ENCODE measurements at regions not wholly inside any gene's neighbourhood (a gene's known extent, or its start where the extent isn't known, plus 50 kb on each side); places are given as distances from the start of the nearest gene placed in this dataset.

DNA sequence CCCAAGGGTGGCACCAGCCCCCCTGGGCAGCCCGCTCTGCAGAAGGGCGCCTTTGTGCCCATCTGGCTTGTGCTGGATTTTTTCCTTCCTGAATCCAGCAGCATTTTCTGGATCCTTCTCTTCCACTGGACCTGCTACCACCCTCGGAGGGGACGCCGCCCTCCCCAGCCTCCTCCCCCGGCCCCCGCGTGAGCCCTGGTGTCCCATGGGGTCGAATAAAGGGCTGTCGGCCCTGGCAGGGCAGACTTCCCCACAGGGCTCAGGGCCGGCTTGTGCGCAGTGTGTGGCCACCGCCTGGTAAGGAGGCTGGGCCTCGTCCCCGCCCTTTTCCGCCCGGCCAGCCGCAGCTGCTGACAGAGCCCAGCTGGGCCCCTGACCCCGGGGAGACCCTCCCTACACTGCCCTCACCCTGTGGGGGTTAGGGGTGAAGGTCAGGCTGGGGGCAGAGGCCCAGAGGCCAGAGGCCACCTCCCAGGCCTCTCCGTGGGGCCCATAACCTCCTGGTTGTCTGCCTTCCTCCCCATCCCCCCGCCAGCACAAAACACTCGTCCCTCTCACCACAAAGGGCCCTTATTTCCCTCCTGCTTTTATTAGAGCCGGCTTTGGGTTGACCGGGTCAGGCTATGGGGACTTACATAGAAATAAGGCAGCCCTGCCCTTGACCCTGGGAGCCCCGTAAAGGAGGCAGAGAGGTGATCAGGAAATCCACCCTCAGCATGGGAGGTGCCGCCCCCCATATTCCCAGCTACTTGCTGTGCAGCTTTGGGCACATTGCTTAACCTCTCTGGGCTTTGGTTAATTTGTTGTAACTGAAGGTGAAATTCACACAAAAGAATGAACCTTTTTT, 179.3 kb upstream of the CIBAR2 start:
- DNase-seq (ENCODE audit: low read depth in 2 of 2) = no peak

DNA sequence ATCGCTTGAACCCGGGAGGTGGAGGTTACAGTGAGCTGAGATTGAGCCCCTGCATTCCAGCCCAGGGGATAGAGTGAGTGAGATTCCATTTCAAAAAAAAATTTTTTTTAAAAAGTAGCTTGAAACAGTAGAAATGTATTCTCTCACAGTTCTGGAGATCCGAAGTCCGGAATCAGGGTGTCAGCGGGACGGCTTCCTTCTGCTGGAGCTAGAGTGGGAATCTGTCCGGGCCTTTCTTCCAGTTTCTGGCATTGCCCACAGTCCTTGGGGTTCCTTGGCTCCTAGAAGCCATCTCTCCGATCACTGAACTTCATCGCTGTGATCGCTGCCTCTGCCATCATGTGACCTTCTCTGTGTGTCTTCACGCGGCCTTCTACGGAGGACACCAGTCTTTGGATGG, 181.2 kb upstream of the CIBAR2 start:
- DNase-seq (ENCODE audit: low read depth in 2 of 2) = no peak

DNA sequence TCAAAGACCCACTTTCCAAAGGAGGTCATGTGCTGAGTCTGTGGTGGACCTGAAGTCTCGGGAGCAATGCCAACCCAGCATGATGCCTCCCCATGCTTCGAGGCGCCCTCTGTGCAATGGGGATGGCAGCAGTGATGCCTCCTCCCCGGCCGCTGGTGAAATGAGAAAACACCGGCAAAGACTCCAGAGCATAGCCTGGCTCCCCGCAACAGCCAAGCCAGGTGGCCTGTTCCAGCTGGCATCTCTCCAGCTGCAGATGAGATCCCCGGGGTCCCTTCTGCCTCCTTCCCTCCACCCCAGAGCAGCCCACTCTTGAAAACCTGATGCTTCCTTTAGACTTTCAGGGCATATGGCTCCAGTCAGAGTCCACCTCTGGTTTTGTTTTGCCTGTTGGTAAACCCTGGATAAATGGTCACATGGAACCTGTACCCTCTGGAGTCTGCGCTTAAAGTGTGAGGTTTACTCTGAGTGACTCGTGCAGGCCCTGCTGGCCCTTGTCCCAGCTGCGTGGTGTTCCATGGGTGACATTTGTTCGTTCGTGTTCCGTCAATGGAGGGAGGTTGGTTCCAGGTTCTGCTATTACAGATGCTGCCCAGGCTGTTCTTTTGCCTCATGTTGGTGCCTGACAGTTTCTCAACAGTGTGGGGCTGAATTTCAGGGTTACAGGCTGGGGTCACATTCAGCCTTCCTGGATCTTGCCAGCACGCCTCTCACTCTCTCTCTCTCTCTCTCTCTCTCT, 181.8 kb upstream of the CIBAR2 start:
- no peak for DNase-seq (ENCODE audit: low read depth in 2 of 2)

DNA sequence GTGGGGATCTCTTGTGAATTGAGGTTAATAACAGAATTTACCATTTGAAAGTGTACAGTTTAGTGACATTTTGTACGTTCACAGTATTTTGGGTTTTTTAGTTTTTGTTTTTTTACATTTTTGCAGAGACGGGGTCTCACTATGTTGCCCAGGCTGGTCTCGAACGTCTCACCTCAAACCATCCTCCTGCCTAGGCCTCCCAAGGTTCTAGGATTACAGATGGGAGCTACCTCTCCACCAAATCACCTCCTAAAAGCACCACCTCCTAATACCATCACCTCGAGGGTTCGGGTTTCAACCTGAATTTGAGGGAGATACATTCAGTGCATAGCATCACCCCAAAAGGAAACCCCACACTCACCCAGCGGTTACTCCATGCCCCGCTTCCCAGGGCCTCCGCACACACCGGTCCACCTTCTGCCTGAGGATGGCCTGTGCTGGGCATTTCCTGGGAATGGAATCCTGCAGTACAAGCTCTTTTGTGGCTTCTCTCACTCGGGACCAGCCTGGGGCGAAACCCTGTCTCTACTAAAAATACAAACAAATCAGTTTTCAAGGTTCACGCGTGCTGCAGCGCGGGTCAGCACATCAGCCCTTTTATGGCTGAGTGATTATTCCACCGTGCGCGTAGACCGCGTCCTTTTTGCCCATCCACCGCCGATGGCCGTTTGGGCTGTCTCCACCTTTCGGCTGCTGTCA, 182.7 kb upstream of the CIBAR2 start:
- DNase-seq (ENCODE audit: low read depth in 2 of 2) = no peak

DNA sequence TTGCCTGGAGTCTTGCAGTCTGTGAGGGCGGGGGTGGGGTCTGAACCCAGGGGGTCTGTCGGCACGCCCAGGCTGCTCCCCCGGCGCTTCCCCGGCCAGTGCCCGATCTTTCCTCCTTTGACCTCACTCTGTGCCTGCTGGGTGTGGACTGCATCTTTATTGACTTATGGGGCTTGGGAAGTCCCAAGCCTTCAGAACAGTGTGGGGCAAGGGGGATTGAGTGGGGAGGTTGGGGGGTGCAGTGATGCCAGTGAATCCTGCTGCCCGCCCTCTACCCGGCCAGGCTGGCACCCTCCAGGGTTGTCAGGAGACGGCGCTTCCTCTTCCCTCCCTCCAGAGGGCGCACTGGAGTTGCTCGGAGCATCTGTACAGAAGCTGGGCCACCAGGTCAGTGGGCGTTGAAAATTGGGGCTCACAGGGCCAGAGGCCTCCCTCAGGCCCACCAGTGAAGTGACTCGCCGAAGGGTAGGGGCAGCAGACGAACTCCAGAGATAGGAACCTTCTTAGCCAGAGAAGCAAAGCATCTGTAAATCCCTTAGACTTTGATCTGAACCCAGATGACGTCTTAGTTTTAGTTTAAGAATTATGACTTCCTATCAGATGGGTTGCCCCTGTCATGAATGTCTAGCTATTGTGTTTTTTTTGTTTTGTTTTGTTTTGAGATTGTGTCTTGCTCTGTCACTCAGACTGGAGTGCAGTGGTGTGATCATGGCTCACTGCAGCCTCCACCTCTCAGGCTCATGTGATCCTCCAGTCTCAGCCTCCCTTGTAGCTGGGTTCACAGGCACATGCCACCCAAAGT, 184.8 kb upstream of the CIBAR2 start:
- peak; percentile 33 to 35 for DNase-seq (ENCODE audit: low read depth in 2 of 2)

DNA sequence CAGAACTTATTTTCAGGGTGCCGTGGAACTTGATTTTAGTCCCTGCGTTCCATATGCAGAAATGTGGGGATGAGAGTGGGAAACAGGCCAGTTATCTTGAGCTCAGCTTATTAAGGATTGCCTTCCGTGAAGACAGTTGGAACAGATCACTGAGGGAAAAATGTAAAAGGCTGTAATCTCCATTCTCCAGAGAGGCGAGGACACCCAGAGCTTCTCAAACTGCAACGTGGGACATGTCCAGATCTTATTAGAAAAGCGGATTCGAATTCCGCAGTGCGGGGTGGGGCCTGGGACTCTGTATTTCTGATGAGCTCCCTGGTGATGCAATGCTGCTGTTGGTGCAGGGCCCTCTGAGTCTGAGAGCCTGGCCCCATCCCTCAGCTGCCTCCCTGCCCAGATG, 185.6 kb upstream of the CIBAR2 start:
- no peak for DNase-seq (ENCODE audit: low read depth in 2 of 2)

DNA sequence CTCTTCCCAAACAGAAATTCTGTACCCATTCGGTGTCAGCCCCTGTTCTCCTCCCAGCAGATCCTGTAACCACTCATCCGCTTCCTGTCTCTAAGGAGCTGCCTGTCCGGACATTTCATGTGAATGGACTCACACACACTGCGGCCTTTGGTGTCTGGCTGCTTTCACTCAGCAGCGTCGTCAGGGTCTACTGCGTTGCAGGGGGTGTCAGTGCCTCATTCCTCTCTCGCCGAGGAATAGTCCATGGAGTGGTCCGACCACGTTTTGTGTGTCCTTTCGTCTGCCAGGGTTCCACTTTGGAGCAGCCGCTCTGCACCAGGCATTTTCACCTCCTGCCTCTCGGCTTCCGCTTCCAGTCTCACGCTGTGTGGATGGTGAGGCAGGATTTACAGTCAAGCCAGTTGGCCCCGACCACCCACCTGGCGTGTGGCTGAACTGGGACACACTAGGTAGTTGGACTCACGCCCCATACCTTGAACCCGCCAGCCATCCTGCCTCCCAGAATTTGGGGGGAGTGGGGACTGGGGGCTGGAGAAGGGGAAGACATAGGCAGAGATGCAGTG, 188.2 kb upstream of the CIBAR2 start:
- DNase-seq (ENCODE audit: low read depth in 2 of 2) = no peak

DNA sequence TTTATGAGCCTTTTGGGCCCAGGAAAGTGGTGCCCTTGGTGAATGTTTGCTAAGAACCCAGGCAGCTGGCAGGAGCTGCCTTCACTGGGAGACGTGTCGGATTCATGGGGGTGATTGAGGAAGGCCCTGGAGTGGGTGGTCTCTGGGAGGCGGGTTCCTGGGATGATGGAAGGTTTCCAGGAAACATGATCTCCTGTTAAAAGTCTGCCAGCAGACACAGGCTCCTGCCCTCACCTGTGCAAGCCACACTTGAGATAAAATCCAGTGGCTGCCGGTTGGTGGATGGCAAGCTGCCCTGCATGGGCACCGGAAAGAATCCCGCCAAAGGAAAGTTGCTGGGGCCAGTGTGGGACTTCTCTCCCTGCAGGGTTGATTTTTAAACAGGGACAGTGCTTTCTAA, 189.0 kb upstream of the CIBAR2 start:
- DNase-seq (ENCODE audit: low read depth in 2 of 2) = no peak

DNA sequence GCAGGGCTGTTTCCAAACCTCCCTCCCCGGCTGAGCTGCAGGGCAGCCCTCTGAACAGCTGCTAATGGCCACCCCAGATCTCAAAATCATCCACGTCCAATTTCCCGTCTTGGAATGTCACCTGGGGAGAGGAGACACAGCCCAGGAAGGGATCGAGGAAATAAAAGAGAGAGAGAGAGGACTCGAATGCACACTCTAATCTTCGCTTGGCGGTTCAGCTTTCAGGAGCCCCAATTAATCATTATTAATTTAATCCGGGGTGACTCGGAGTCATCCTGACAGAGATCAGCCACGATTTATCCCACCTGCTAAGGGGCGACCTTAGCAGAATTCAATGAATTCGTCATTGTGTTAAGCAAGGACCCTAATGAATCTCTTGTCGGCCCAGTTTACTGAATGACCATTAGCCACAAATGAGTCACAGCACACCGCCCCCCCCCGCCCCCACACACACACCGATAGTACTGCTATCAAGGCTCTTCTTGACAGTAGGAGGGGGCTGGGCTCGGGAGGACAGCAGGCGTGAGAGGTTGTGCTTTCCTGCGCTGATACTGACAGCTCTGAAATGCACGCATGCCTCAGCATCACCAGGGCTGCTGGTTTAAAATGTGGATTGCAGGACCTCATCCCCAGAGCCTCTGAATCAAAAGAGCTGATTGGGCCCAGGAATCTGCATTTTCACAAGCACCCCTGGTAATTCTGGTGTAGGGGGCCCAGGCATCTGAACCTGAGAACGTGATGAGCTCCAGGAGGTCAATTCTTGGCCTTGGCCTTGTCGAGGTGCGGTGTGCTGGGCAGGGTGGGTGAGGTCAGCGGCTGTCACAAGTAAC, 190.0 kb upstream of the CIBAR2 start:
- no peak for DNase-seq (ENCODE audit: low read depth in 2 of 2)

DNA sequence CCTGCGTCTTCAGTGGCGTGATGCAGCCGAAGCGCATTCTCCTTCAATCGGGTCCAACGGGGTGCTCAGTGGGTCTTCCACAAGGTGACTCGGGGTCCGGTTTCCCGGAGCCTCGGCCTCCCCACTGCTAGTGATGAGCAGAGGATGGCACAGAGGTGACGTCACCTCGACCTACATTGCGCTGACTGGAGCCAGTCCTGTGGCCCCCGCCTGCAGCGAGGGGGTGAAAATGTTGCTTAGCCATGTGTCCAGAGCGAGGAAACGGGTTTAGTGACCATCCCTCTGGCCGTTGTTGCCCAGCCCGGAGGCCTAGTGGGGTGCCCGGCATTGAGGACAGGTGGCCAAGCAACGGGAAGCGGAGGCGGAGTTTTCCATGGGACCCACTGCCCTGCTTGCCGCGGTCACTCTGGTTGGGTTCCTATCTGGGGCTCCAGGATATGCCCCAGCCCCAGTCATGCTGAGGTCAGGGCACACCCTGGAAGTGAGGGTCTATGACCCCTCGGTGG, 190.6 kb upstream of the CIBAR2 start:
- no peak for DNase-seq (ENCODE audit: low read depth in 2 of 2)

DNA sequence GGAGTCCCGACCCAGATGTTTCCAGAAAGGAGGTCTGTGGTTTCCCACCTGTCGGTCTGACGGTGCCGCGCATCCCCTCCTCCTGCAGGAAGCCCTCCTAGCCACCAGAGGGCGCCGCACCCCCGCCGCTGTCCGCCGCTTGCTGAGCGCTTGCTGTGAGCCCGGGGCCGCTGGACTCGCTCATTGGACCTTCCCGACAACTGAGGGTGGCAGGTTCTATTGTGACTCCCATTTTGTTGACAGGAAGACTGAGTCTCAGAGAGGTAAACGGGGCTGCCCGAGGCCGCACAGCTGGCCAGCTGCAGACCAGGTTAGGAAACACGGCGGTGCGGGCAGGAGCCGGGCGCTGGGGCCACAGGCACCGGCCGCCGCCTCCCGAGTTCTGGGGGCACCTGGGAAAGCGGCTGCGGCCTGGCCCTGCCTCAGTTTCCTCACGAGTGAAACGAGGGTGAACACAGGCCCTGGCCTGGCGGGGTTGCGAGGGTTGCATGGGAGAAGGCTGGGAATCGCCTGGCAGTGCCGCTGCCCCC, 191.1 kb upstream of the CIBAR2 start:
- peak; percentile 58 to 73 for DNase-seq (ENCODE audit: low read depth in 2 of 2)

DNA sequence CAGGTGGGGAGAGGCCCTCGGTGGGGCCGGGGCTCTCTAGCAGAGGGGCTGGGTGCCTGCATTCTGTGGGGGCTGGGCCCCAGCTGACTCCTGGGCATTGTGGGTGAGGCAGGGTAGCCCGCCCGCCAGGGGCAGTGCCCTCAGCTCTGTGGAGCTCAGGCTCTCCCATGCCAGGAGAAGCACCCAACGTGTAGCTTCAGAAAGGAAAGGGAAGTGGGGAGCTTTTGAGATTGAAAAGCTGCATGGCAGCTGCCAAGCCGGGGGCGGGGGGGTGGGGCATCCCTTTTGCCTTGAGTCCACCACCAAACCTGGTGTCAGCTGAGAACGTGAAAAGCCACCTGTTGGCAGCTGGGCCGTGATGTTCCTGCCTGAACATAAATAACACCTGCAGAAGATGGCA, 192.1 kb upstream of the CIBAR2 start:
- no peak for DNase-seq (ENCODE audit: low read depth in 2 of 2)

DNA sequence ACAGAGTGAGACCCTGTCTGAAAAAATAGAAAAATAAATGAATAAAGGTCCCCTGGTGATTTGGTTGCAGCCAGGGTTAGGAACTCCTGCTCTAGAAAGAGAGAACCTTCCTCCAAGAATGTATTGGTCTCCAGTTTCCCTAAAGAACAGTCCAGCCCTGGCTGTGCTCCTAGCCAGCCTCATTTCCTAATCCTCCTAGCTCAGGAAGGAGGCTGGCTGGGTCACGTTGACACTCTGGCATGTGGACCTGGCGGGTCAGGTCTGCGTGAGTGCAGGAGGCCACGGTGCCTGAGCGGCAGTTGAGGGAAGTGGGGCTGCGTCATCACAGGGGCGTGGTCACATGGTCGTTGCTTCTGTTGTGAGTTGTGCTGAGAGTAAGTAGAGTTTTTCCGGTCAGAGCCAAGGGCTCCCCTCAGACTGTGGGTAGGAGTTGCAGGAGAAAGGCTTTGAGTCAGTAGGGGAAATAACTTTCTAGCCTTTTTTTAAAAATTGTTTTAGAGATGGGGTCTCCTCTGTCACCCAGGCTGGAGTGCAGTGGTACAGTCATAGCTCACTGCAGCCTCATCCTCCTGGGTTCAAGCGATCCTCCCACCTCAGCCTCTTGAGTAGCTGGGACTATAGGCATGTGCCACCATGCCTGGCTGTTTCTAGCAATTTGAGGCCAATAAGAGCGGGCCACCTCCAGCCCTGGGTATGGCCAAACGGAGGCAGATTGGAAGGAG, 194.0 kb upstream of the CIBAR2 start:
- DNase-seq (ENCODE audit: low read depth in 2 of 2) = peak; percentile 49 to 82

DNA sequence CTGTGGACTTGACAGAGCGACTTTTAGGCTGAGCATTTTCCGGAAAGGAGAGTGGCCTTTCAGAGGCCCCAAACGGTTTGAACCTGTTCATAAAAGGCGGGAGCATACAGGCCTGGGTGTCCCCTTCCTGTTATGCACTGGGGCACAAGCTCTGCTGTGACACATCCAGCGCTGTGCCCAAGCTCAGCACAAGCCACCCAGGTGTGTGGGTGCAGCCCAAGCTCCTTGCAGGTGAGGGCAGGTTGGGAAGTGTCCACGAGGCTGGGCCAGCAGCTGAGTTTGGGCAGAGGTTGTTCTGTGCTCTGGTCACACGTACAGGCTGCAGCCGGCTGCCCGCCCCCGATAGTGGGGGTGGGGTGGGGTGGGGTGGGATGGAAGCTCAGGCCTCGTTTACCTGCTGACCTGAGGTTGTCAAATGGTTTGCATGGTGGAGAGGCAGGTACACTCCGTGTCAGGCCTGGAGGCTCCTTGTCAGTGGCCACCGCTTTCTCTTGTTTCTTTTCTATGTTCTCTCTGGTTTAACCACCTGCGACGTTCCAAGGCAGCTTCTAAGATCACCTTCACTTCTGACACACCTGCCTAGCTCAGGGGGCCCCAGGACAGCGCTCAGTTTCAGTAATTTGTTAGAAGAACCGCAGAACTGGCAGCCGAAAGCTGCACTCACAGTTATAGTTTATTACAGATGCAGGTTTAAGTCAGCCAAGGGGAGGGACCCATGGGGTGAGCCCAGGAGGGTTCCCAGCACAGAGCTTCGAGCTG, 194.7 kb upstream of the CIBAR2 start:
- no peak for DNase-seq (ENCODE audit: low read depth in 2 of 2)

DNA sequence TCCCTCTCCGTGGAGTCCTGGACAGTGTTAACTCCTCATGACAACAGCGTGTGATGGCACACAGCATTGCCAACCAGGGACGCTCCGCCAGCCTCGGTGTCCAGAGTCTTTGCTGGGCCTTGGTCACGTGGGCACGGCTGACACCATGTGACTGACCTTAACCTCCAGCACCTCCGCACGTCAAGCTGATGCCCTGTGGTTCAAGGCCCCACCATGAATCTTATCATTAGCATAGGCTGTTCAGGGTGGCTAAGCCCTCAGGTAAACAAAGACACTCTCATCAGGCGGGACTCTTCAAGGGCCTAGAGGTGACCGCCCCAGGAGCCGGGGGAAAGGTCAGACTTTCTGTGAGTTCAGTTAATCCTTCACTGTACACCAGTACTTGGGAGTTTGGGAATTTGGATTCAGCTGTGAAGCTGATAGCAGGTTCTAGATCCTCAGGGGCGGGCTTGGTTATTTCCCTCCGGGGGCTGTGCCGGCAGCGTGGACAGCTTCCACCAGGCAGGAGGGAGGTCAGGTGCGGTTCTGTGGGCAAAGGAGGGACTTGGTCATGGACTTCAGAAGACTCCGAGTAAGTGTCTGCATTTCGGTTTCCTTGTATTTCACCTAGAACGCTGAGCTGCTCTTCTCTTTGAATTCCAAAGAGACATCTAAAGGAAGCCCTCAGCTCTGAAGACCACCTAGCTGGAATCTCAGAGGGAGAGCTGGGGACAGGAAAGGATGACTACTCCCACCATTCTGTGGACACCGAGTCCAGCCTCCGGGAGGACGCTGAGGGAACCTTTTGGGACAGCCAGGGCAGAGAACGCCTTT, 195.5 kb upstream of the CIBAR2 start:
- no peak for DNase-seq (ENCODE audit: low read depth in 2 of 2)

DNA sequence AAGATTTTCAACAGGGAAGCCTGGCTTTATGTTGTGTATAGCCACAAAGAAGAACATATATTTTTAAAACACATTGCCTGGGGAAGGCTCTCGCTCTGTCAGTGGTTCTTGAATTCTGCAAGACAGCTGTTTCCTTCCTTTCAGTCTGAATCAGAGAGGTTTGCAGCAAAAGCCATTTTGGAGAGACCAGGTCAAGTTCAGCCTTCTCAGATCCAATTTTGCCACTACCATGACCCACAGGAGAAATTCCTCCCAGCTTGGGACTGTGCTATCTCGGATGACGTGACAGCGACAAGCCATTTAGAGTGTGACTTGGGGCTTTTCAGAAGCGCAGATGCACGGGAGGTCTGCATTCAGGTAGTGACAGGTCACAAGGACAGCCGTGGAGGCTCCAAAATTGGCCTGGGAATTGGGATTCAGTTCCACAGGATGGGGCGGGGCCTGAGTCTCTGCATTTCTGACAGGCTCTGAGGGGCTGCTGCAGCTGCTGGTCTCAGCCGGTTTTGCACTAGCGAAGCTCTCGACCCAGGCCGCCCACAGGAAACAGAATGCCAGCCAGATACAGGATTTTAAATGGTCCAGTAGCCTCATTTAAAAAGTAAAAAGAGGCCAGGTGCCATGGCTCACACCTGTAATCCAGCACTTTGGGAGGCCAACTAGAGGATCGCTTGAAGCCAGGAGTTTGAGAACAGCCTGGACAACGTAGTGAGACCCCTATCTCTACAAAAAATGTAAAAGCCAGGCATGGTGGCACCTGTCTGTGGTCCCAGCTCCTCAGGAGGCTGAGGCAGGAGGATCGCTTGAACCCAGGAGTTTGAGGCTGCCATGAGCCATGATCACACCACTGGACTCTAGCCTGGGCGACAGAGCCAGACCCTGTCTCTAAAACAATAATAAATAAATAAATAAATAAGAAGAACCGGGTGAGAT, 196.6 kb upstream of the CIBAR2 start:
- no peak for DNase-seq (ENCODE audit: low read depth in 2 of 2)

Measured in activated CD4-positive, alpha-beta T cell treated with anti-CD3 and anti-CD28 coated beads for 24 hours (primary cell).